Testis (tissue), 2 donors: ENCODE measurements at regions not wholly inside any gene's neighbourhood (a gene's known extent, or its start where the extent isn't known, plus 50 kb on each side); places are given as distances from the start of the nearest gene placed in this dataset.

ENCODE experiments used
- POLR2A ChIP-seq: fragments of 450-650 bp; IDR thresholded peaks from one replicate; pipeline ENCODE4 v1.6.1; 2017; ENCODE audit warnings: antibody characterized with exemption, mild to moderate bottlenecking, moderate library complexity
- TF ChIP-seq, protein P1 (sequence below), 3 experiments: fragments of 450-650 bp in 2 of 3; fragments of 200-600 bp in 1 of 3; sonication (generic) in 1 of 3; IDR thresholded peaks; one replicate each; pipeline ENCODE4 v1.5.1; 2016 to 2019; ENCODE audit warnings: antibody characterized with exemption in 3 of 3, mild to moderate bottlenecking in 2 of 3, moderate library complexity in 1 of 3

- TF ChIP-seq, protein P1, sequence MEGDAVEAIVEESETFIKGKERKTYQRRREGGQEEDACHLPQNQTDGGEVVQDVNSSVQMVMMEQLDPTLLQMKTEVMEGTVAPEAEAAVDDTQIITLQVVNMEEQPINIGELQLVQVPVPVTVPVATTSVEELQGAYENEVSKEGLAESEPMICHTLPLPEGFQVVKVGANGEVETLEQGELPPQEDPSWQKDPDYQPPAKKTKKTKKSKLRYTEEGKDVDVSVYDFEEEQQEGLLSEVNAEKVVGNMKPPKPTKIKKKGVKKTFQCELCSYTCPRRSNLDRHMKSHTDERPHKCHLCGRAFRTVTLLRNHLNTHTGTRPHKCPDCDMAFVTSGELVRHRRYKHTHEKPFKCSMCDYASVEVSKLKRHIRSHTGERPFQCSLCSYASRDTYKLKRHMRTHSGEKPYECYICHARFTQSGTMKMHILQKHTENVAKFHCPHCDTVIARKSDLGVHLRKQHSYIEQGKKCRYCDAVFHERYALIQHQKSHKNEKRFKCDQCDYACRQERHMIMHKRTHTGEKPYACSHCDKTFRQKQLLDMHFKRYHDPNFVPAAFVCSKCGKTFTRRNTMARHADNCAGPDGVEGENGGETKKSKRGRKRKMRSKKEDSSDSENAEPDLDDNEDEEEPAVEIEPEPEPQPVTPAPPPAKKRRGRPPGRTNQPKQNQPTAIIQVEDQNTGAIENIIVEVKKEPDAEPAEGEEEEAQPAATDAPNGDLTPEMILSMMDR (IDR thresholded peaks at IDR 0.05), result no peak
- TF ChIP-seq POLR2A, result no peak
Observed at GRCh38 chr7:106749165-106749564, 88.2 kb upstream of the CCDC71L start.
